A673 (cell line): ENCODE measurements at regions not wholly inside any gene's neighbourhood (a gene's known extent, or its start where the extent isn't known, plus 50 kb on each side); places are given as distances from the start of the nearest gene placed in this dataset.

Source experiments
- BruUV-seq: library from RNA; stranded (reverse); fragments of 400-500 nt; replicated peaks from 2 replicates; lab custom pipeline; 2021; lab: Mats Ljungman, UMichigan
- CTCF ChIA-PET: fragments of 300-600 bp; sonication (Branson Sonifier 250); formaldehyde crosslinking; loops from one replicate; lab custom pipeline; 2022; ENCODE audit warnings: antibody characterized with exemption; lab: Charles Lee
- POLR2A ChIA-PET: fragments of 300-600 bp; sonication (Branson Sonifier 250); formaldehyde crosslinking; loops from one replicate; lab custom pipeline; 2022; ENCODE audit warnings: antibody characterized with exemption; ENCODE audit not compliant: low non-redundant PET; lab: Charles Lee
- DNase-seq: peaks from one replicate; pipeline ENCODE4 v3.0.0-alpha.2; 2015; ENCODE audit warnings: low spot score
- H3K27ac ChIP-seq: fragments of 200-600 bp; sonication (generic); 2 replicates; pipeline ENCODE4 v1.5.1; 2016; ENCODE audit warnings: mixed run types, low read depth, mild to moderate bottlenecking, mixed read lengths, antibody characterized with exemption, low read length; ENCODE audit not compliant: poor library complexity, severe bottlenecking
- H3K27me3 ChIP-seq: fragments of 200-600 bp; sonication (generic); replicated peaks from 2 replicates; pipeline ENCODE4 v1.6.1; 2017; ENCODE audit warnings: mixed run types, low read depth, mild to moderate bottlenecking, mixed read lengths, antibody characterized with exemption, low read length; ENCODE audit not compliant: insufficient read depth, poor library complexity
- H3K36me3 ChIP-seq: fragments of 200-600 bp; sonication (generic); 2 replicates; pipeline ENCODE4 v1.6.1; 2016; ENCODE audit warnings: mixed run types, mild to moderate bottlenecking, mixed read lengths, antibody characterized with exemption, low read length; ENCODE audit not compliant: insufficient read depth, poor library complexity, severe bottlenecking
- H3K4me1 ChIP-seq: fragments of 200-600 bp; sonication (generic); 2 replicates; pipeline ENCODE4 v1.6.1; 2017; ENCODE audit warnings: mixed run types, mild to moderate bottlenecking, mixed read lengths, antibody characterized with exemption, low read length; ENCODE audit not compliant: insufficient read depth, poor library complexity, severe bottlenecking
- H3K4me3 ChIP-seq: fragments of 200-600 bp; sonication (generic); 2 replicates; pipeline ENCODE4 v1.5.1; 2016; ENCODE audit warnings: low read depth, mixed run types, mild to moderate bottlenecking, mixed read lengths, low read length; ENCODE audit not compliant: poor library complexity, severe bottlenecking
- H3K9me3 ChIP-seq: fragments of 200-600 bp; sonication (generic); 2 replicates; pipeline ENCODE4 v1.6.1; 2016; ENCODE audit warnings: mixed run types, low read depth, mild to moderate bottlenecking, mixed read lengths, antibody characterized with exemption, low read length; ENCODE audit not compliant: poor library complexity, severe bottlenecking
- CTCF ChIP-seq: fragments of 300-800, 200-600 bp; sonication (generic); conservative IDR thresholded peaks from 2 replicates; pipeline ENCODE4 v1.5.1; 2017; ENCODE audit warnings: low read depth, mild to moderate bottlenecking, antibody characterized with exemption, low read length, moderate library complexity, mixed read lengths
- EZH2 ChIP-seq: fragments of 200-600 bp; sonication (generic); IDR thresholded peaks from 2 replicates; pipeline ENCODE4 v1.6.1; 2017; ENCODE audit warnings: borderline replicate concordance, low read depth, mild to moderate bottlenecking, mixed read lengths, antibody characterized with exemption, low read length; ENCODE audit not compliant: poor library complexity, severe bottlenecking
- intact Hi-C: fragments of 100-400 bp; cut with micrococcal nuclease; formaldehyde crosslinking; loops from one replicate; pipeline ENCODE4 v1.10.0; 2022; ENCODE audit not compliant: unreplicated experiment

GRCh38 chr9:135023088-135023785, 64.2 kb upstream of the OLFM1 start:
- ChIA-PET CTCF (no interaction called here), POLR2A (no interaction called here)
- Histone ChIP-seq H3K27me3 (no peaks in the 10 kb centered on the region), H3K4me3 (no peak overlapping the region), H3K27ac (no peak overlapping the region), H3K4me1 (no peaks in the 10 kb centered on the region), H3K36me3 (no peaks in the 10 kb centered on the region), H3K9me3 (no peaks in the 10 kb centered on the region)
- no TSS peak for BruUV-seq
- DNase-seq, result no peak
- TF ChIP-seq EZH2, result no peak
- no peak for TF ChIP-seq CTCF
- intact Hi-C loops, result no loop called here

GRCh38 chr9:135023786-135024405, 63.6 kb upstream of the OLFM1 start:
- ChIA-PET CTCF (no interaction called here), POLR2A (no interaction called here)
- DNase-seq, result no peak
- TF ChIP-seq CTCF (no peak), EZH2 (no peak)
- Histone ChIP-seq H3K27me3 (no peaks in the 10 kb centered on the region), H3K27ac (no peak overlapping the region), H3K36me3 (no peaks in the 10 kb centered on the region), H3K4me1 (no peaks in the 10 kb centered on the region), H3K4me3 (no peak overlapping the region), H3K9me3 (no peaks in the 10 kb centered on the region)
- intact Hi-C loops, result no loop called here
- BruUV-seq, result no TSS peak

GRCh38 chr9:135029463-135029862, 58.0 kb upstream of the OLFM1 start:
- Histone ChIP-seq H3K9me3 (no peaks in the 10 kb centered on the region), H3K4me3 (no peak overlapping the region), H3K27me3 (no peaks in the 10 kb centered on the region), H3K4me1 (no peaks in the 10 kb centered on the region), H3K36me3 (no peaks in the 10 kb centered on the region), H3K27ac (no peak overlapping the region)
- intact Hi-C loops, result no loop called here
- no peak for TF ChIP-seq EZH2
- TF ChIP-seq CTCF, result no peak
- POLR2A ChIA-PET, result no interaction called here
- DNase-seq, result no peak
- CTCF ChIA-PET, result no interaction called here
- no TSS peak for BruUV-seq
